Ascending aorta (tissue), 2 donors: ENCODE measurements at regions not wholly inside any gene's neighbourhood (a gene's known extent, or its start where the extent isn't known, plus 50 kb on each side); places are given as distances from the start of the nearest gene placed in this dataset.

ENCODE experiments used
- DNase-seq, 2 donors: peaks; one replicate each; pipeline ENCODE4 v3.0.0-alpha.2; 2019; ENCODE audit warnings: low spot score in 2 of 2
- H3K27ac ChIP-seq, 2 donors: fragments of 200-600 bp; sonication (generic); one replicate each; pipeline ENCODE4 v1.5.1; 2016 to 2017; ENCODE audit warnings: mild to moderate bottlenecking in 1 of 2
- H3K27me3 ChIP-seq: fragments of 200-600 bp; sonication (generic); one replicate; pipeline ENCODE4 v1.5.1; 2017
- H3K36me3 ChIP-seq, 2 donors: fragments of 200-600 bp; sonication (generic); one replicate each; pipeline ENCODE4 v1.5.1; 2016
- H3K4me1 ChIP-seq, 2 donors: fragments of 200-600 bp; sonication (generic); one replicate each; pipeline ENCODE4 v1.5.1; 2016 to 2017; ENCODE audit warnings: mild to moderate bottlenecking in 1 of 2
- H3K4me3 ChIP-seq, 2 donors: fragments of 200-600 bp; sonication (generic); one replicate each; pipeline ENCODE4 v1.5.1; 2016 to 2017; ENCODE audit warnings: mild to moderate bottlenecking in 1 of 2
- H3K9me3 ChIP-seq, 2 donors: fragments of 200-600 bp; sonication (generic); one replicate each; pipeline ENCODE4 v1.5.1; 2016
- intact Hi-C: fragments of 100-400 bp; cut with DNase I; formaldehyde crosslinking; loops from one replicate; pipeline ENCODE4 v1.15.1; 2023
- TF ChIP-seq, protein P1 (sequence below), 3 experiments: fragments of 200-600 bp in 2 of 3; fragments of 450-650 bp in 1 of 3; sonication (generic) in 2 of 3; IDR thresholded peaks; one replicate each; pipeline ENCODE4 v1.5.1; 2016 to 2019; ENCODE audit warnings: antibody characterized with exemption in 3 of 3, mild to moderate bottlenecking in 1 of 3, moderate library complexity in 1 of 3

DNA sequence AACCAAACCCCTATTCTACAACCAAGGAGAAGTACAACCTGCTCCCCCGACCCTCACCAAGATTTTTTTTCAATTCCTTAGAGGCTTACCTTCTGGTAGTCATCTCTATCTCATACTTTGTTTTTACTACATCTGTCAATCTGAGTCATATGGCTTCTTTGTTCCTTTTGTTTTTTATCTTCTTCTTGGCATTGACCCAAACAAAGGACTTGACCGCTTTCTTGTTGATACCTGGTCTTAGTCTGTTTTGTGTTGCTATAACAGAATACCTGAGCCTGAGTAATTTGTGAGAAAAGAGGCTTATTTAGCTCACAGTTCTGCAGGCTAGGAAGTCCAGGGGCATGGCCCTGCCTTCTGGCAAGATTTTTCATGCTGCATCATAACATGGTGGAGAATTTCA is 352.7 kb downstream of the MLLT3 start:
- H3K27me3 ChIP-seq = no peaks in the 10 kb centered on the region
- no peaks in the 10 kb centered on the region for H3K9me3 ChIP-seq
- TF ChIP-seq, protein P1, sequence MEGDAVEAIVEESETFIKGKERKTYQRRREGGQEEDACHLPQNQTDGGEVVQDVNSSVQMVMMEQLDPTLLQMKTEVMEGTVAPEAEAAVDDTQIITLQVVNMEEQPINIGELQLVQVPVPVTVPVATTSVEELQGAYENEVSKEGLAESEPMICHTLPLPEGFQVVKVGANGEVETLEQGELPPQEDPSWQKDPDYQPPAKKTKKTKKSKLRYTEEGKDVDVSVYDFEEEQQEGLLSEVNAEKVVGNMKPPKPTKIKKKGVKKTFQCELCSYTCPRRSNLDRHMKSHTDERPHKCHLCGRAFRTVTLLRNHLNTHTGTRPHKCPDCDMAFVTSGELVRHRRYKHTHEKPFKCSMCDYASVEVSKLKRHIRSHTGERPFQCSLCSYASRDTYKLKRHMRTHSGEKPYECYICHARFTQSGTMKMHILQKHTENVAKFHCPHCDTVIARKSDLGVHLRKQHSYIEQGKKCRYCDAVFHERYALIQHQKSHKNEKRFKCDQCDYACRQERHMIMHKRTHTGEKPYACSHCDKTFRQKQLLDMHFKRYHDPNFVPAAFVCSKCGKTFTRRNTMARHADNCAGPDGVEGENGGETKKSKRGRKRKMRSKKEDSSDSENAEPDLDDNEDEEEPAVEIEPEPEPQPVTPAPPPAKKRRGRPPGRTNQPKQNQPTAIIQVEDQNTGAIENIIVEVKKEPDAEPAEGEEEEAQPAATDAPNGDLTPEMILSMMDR (IDR thresholded peaks at IDR 0.05) = no peak
- no peaks in the 10 kb centered on the region for H3K36me3 ChIP-seq
- H3K4me1 ChIP-seq = no peaks in the 10 kb centered on the region
- H3K27ac ChIP-seq = no peak overlapping the region
- DNase-seq = no peak
- intact Hi-C loops = no loop called here
- H3K4me3 ChIP-seq = no peak overlapping the region

DNA sequence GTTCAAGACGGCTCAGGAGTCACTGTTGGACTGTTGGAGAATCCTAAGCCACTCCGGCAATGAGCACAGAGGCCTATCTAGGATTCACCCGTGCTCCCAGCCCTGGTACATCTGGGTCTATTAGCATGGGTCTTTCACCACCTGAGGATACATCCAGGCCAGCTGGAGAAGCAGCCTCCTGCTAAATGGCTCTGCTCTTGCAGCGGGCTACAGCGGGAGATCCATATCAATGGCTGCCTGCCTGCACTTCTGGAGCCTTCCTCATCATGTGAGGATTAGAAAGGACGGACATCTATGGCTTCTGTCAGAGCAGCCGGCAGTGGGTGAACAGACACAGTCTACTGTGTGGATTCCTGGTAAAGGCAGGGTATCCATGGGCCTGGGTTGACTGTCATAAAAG is 357.4 kb downstream of the MLLT3 start:
- H3K36me3 ChIP-seq = no peaks in the 10 kb centered on the region
- H3K27me3 ChIP-seq = no peaks in the 10 kb centered on the region
- no peak for DNase-seq
- no peaks in the 10 kb centered on the region for H3K4me1 ChIP-seq
- TF ChIP-seq, protein P1 (IDR thresholded peaks at IDR 0.05) = no peak
- intact Hi-C loops = no loop called here
- H3K27ac ChIP-seq = no peak overlapping the region
- H3K4me3 ChIP-seq = no peak overlapping the region
- H3K9me3 ChIP-seq = no peaks in the 10 kb centered on the region

DNA sequence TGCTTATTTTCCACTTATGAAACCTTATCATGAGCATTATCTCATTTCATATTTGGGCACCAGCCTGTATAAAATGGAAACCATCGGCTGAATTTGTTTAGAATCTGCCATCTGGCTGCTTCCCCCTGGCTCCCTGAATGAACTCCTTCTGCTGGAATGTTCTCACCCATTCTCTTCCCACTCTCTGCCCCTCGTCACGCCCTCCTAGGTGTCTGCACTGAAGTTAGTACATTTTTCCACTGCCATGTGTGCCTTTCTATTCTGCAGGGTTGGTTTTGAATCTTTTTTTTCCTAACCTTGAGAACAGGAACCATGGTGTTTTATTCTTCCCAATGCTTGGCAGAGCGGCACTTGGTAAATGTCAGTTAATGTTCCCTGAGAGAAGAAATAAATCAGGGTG is 359.7 kb downstream of the MLLT3 start:
- no peak for DNase-seq
- no peak overlapping the region for H3K4me3 ChIP-seq
- no peaks in the 10 kb centered on the region for H3K27me3 ChIP-seq
- H3K27ac ChIP-seq = no peak overlapping the region
- TF ChIP-seq, protein P1 (IDR thresholded peaks at IDR 0.05) = no peak
- intact Hi-C loops = no loop called here
- no peaks in the 10 kb centered on the region for H3K4me1 ChIP-seq
- H3K9me3 ChIP-seq = no peaks in the 10 kb centered on the region
- no peaks in the 10 kb centered on the region for H3K36me3 ChIP-seq

DNA sequence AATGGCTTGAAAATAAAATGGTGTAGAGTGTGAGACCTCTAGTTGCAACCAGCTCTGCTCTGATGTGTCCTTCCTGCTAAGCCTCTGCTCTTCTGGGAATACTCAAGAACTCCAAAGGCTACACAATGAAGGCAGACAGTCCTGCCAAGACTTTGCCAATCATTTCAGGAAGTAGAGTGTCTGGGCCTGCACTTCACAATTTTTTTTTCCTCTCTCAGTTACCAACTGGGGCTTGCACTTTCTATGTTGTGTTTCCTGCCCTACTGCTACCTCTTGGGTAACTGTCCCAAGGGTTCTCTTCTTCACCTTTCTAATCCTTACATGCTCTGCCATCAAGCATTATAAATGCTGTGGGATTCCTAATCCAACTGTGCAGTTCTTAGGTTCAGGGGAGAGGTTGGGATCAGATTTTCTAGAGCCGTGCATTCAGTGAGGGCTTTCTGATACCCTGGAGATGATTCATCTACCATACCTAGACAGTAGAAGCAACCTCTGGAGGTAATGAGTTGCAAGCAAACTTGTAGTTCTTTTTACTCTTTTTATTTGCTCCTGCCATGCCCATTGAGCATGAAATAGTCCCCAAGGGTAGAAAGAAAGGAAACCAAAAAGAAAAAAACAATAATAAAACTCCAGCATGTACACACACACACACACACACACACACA is 365.9 kb downstream of the MLLT3 start:
- no peak overlapping the region for H3K27ac ChIP-seq
- DNase-seq = no peak
- intact Hi-C loops = no loop called here
- no peaks in the 10 kb centered on the region for H3K27me3 ChIP-seq
- no peak overlapping the region for H3K4me3 ChIP-seq
- no peaks in the 10 kb centered on the region for H3K4me1 ChIP-seq
- TF ChIP-seq, protein P1 (IDR thresholded peaks at IDR 0.05) = no peak
- H3K9me3 ChIP-seq = no peaks in the 10 kb centered on the region
- H3K36me3 ChIP-seq = no peaks in the 10 kb centered on the region

DNA sequence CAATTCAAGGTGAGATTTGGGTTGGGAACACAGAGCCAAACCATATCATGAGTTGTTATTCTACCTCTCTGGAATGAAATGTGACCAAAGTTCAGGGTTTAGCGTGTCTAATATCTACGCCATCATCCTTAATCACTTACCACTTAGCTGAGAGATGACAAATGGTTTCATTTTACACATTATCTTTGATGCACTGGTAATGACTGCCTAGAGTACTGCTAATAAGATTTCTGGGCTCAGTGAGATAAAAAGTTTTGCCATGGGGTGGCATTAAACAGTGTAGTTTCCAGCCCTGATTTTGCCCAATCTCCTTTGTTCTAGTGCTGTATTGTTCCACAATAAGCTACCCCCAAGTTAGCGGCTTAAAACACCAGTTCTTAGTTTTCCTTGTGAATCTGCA is 367.2 kb downstream of the MLLT3 start:
- Histone ChIP-seq H3K36me3 (no peaks in the 10 kb centered on the region), H3K4me1 (no peaks in the 10 kb centered on the region), H3K9me3 (no peaks in the 10 kb centered on the region), H3K27ac (no peak overlapping the region), H3K27me3 (no peaks in the 10 kb centered on the region), H3K4me3 (no peak overlapping the region)
- TF ChIP-seq, protein P1 (IDR thresholded peaks at IDR 0.05) = no peak
- intact Hi-C loops = no loop called here
- no peak for DNase-seq

DNA sequence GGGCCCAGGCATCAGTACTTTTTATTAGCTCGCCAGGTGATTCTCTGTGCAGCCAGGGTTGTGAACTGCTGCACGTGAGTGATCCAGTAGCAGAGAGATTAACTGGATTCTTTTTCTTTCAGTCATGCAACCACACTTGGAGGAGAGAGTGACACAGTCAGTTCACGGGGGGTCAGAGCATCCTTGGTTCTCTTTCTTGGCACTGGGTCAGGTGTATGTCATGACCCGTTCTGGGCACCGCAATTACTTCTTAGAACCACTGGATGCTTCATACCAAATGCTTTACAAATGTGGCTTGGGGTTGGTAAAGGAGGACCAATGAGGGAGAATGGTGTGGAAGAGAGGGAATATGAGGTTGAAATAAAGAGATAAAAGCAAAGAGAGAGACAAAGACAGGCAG is 368.7 kb downstream of the MLLT3 start:
- Histone ChIP-seq H3K4me3 (no peak overlapping the region), H3K36me3 (no peaks in the 10 kb centered on the region), H3K4me1 (no peaks in the 10 kb centered on the region), H3K9me3 (no peaks in the 10 kb centered on the region), H3K27me3 (no peaks in the 10 kb centered on the region), H3K27ac (no peak overlapping the region)
- TF ChIP-seq, protein P1 (IDR thresholded peaks at IDR 0.05) = no peak
- intact Hi-C loops = no loop called here
- DNase-seq = no peak
